Activated CD4-positive, alpha-beta T cell treated with anti-CD3 and anti-CD28 coated beads, Interleukin-2, amount 50 U/mL, for 16 hours (primary cell): ENCODE measurements at regions not wholly inside any gene's neighbourhood (a gene's known extent, or its start where the extent isn't known, plus 50 kb on each side); places are given as distances from the start of the nearest gene placed in this dataset.

Source experiments
- DNase-seq: peaks from one replicate; pipeline ENCODE4 v3.0.0-alpha.2; 2020

GRCh38 chr11:123302751-123303195 lies 107.7 kb upstream of the CLMP start:
- DNase-seq, result peak; percentile 88

- DNase-seq, result peak; percentile 79
These were observed 106.8 kb upstream of the CLMP start for GRCh38 chr11:123301696-123302400.

GRCh38 chr11:123301013-123301591 lies 106.1 kb upstream of the CLMP start:
- no peak for DNase-seq

- no peak for DNase-seq
These were observed 104.7 kb upstream of the CLMP start for GRCh38 chr11:123299721-123300120.

- DNase-seq, result no peak
These were observed 103.7 kb upstream of the CLMP start for GRCh38 chr11:123298488-123299447.

- DNase-seq, result no peak
These were observed 97.6 kb upstream of the CLMP start for GRCh38 chr11:123292647-123293046.

GRCh38 chr11:123291201-123291869 lies 96.3 kb upstream of the CLMP start:
- no peak for DNase-seq

- DNase-seq, result no peak
These were observed 91.7 kb upstream of the CLMP start for GRCh38 chr11:123286761-123287160.

- no peak for DNase-seq
These were observed 91.2 kb upstream of the CLMP start for GRCh38 chr11:123286255-123286654.

GRCh38 chr11:123284454-123284853 lies 89.4 kb upstream of the CLMP start:
- no peak for DNase-seq

GRCh38 chr11:123282597-123282996 lies 87.5 kb upstream of the CLMP start:
- DNase-seq, result no peak

- DNase-seq, result no peak
These were observed 78.6 kb upstream of the CLMP start for GRCh38 chr11:123273616-123274015.

- DNase-seq, result no peak
These were observed 77.5 kb upstream of the CLMP start for GRCh38 chr11:123272565-123272964.

- DNase-seq, result no peak
These were observed 73.1 kb upstream of the CLMP start for GRCh38 chr11:123268156-123268555.

GRCh38 chr11:123265951-123266350 lies 70.9 kb upstream of the CLMP start:
- no peak for DNase-seq

GRCh38 chr11:123264431-123264780 lies 69.4 kb upstream of the CLMP start:
- no peak for DNase-seq

- DNase-seq, result peak; percentile 71
These were observed 66.5 kb upstream of the CLMP start for GRCh38 chr11:123261345-123262106.

- no peak for DNase-seq
These were observed 65.6 kb upstream of the CLMP start for GRCh38 chr11:123260511-123261211.

- DNase-seq, result no peak
These were observed 63.8 kb upstream of the CLMP start for GRCh38 chr11:123258877-123259276.

GRCh38 chr11:123257370-123257769 lies 62.3 kb upstream of the CLMP start:
- DNase-seq, result no peak

GRCh38 chr11:123255909-123256308 lies 60.9 kb upstream of the CLMP start:
- no peak for DNase-seq

- no peak for DNase-seq
These were observed 59.3 kb upstream of the CLMP start for GRCh38 chr11:123254357-123254756.
